C4-2B (cell line): ENCODE measurements at regions not wholly inside any gene's neighbourhood (a gene's known extent, or its start where the extent isn't known, plus 50 kb on each side); places are given as distances from the start of the nearest gene placed in this dataset.

Source experiments
- ZFX ChIP-seq: fragments of 450-650 bp; IDR thresholded peaks from 2 replicates; pipeline ENCODE4 v1.6.1; 2017
- TF ChIP-seq, protein P1 (sequence below): fragments of 450-650 bp; conservative IDR thresholded peaks from 2 replicates; pipeline ENCODE4 v1.5.1; 2017; ENCODE audit warnings: mild to moderate bottlenecking

- TF ChIP-seq, protein P1, sequence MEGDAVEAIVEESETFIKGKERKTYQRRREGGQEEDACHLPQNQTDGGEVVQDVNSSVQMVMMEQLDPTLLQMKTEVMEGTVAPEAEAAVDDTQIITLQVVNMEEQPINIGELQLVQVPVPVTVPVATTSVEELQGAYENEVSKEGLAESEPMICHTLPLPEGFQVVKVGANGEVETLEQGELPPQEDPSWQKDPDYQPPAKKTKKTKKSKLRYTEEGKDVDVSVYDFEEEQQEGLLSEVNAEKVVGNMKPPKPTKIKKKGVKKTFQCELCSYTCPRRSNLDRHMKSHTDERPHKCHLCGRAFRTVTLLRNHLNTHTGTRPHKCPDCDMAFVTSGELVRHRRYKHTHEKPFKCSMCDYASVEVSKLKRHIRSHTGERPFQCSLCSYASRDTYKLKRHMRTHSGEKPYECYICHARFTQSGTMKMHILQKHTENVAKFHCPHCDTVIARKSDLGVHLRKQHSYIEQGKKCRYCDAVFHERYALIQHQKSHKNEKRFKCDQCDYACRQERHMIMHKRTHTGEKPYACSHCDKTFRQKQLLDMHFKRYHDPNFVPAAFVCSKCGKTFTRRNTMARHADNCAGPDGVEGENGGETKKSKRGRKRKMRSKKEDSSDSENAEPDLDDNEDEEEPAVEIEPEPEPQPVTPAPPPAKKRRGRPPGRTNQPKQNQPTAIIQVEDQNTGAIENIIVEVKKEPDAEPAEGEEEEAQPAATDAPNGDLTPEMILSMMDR, result no peak
- no peak for TF ChIP-seq ZFX
Measured at GRCh38 chr5:35483780-35484179, 133.9 kb upstream of the SPEF2 start.
